Neuronal stem cell (in vitro differentiated cells): ENCODE measurements at regions not wholly inside any gene's neighbourhood (a gene's known extent, or its start where the extent isn't known, plus 50 kb on each side); places are given as distances from the start of the nearest gene placed in this dataset.

ENCODE experiments used
- DNase-seq: peaks from one replicate; pipeline ENCODE4 v3.0.0-alpha.2; 2013; ENCODE audit warnings: low spot score
- H2AFZ ChIP-seq: one replicate; pipeline ENCODE4 v1.6.1; 2013; ENCODE audit warnings: mild to moderate bottlenecking, low read length, inconsistent platforms
- H2AK5ac ChIP-seq: 2 replicates; pipeline ENCODE4 v1.6.1; 2013; ENCODE audit warnings: low read depth, mild to moderate bottlenecking, inconsistent platforms, low read length, moderate library complexity, mixed read lengths
- H2BK120ac ChIP-seq: 2 replicates; pipeline ENCODE4 v1.6.1; 2013; ENCODE audit warnings: low read depth, mild to moderate bottlenecking, inconsistent platforms, low read length, moderate library complexity, mixed read lengths
- H2BK12ac ChIP-seq: one replicate; pipeline ENCODE4 v1.6.1; 2013; ENCODE audit warnings: low read length, inconsistent platforms
- H2BK15ac ChIP-seq: 2 replicates; pipeline ENCODE4 v1.6.1; 2013; ENCODE audit warnings: mild to moderate bottlenecking, low read length, inconsistent platforms, mixed read lengths
- H2BK5ac ChIP-seq: one replicate; pipeline ENCODE4 v1.6.1; 2013; ENCODE audit warnings: inconsistent platforms, mild to moderate bottlenecking, low read length, moderate library complexity
- H3K14ac ChIP-seq: one replicate; pipeline ENCODE4 v1.6.1; 2013; ENCODE audit warnings: low read length, inconsistent platforms
- H3K18ac ChIP-seq: 2 replicates; pipeline ENCODE4 v1.6.1; 2013; ENCODE audit warnings: low read length, inconsistent platforms
- H3K23ac ChIP-seq: 2 replicates; pipeline ENCODE4 v1.6.1; 2013; ENCODE audit warnings: low read depth, mild to moderate bottlenecking, mixed read lengths, low read length, inconsistent platforms; ENCODE audit not compliant: poor library complexity
- H3K27ac ChIP-seq: replicated peaks from 3 replicates; pipeline ENCODE4 v1.5.1; 2013; ENCODE audit warnings: low read length, inconsistent platforms
- H3K27me3 ChIP-seq, 3 experiments: 2 replicates each; pipeline ENCODE4 v1.6.1; 2013; ENCODE audit warnings: low read length in 3 of 3, mild to moderate bottlenecking in 2 of 3, inconsistent platforms in 1 of 3, low read depth in 1 of 3, mixed read lengths in 1 of 3, moderate library complexity in 1 of 3; ENCODE audit not compliant: control insufficient read depth in 3 of 3, insufficient read depth in 3 of 3
- H3K36me3 ChIP-seq, 2 donors: replicated peaks in 1 of 2; 2 replicates each; pipeline ENCODE4 v1.6.1; 2013; ENCODE audit warnings: low read length in 2 of 2; ENCODE audit not compliant: control insufficient read depth in 2 of 2, insufficient read depth in 2 of 2
- H3K4ac ChIP-seq: 2 replicates; pipeline ENCODE4 v1.6.1; 2013; ENCODE audit warnings: inconsistent platforms, mild to moderate bottlenecking, low read length, moderate library complexity
- H3K4me1 ChIP-seq, 2 donors: 1 replicate in 1 of 2; 2 replicates in 1 of 2; pipeline ENCODE4 v1.6.1; 2013; ENCODE audit warnings: low read length in 2 of 2, low read depth in 1 of 2; ENCODE audit not compliant: control insufficient read depth in 2 of 2, insufficient read depth in 1 of 2
- H3K4me2 ChIP-seq: one replicate; pipeline ENCODE4 v1.6.1; 2013; ENCODE audit warnings: mild to moderate bottlenecking, low read length, inconsistent platforms; ENCODE audit not compliant: insufficient read depth, poor library complexity, severe bottlenecking
- H3K4me3 ChIP-seq, 2 donors: 2 replicates each; pipeline ENCODE4 v1.5.1; 2013; ENCODE audit warnings: low read length in 2 of 2, mild to moderate bottlenecking in 2 of 2, inconsistent platforms in 1 of 2, moderate library complexity in 1 of 2
- H3K79me1 ChIP-seq: one replicate; pipeline ENCODE4 v1.6.1; 2013; ENCODE audit warnings: low read depth, mild to moderate bottlenecking, inconsistent platforms, low read length, moderate library complexity
- H3K9ac ChIP-seq: one replicate; pipeline ENCODE4 v1.6.1; 2013; ENCODE audit warnings: mild to moderate bottlenecking, low read depth, low read length, inconsistent platforms; ENCODE audit not compliant: poor library complexity
- H3K9me3 ChIP-seq, 2 donors: replicated peaks in 1 of 2; 2 replicates each; pipeline versions ENCODE3 to v1.6.1; 2013; ENCODE audit warnings: low read length in 2 of 2, mild to moderate bottlenecking in 2 of 2, inconsistent platforms in 1 of 2, low read depth in 1 of 2, mixed read lengths in 1 of 2, moderate library complexity in 1 of 2; ENCODE audit not compliant: control insufficient read depth in 2 of 2, insufficient read depth in 1 of 2
- H4K8ac ChIP-seq: one replicate; pipeline ENCODE4 v1.6.1; 2013; ENCODE audit warnings: low read depth, mild to moderate bottlenecking, inconsistent platforms, low read length, moderate library complexity
- H4K91ac ChIP-seq: one replicate; pipeline ENCODE4 v1.6.1; 2013; ENCODE audit warnings: low read length, low read depth, mild to moderate bottlenecking, inconsistent platforms; ENCODE audit not compliant: poor library complexity
- WGBS, 2 donors: extraction: QIAGEN DNeasy Blood & Tissue Kit; methylation state at CpG; one replicate each; pipeline ENCODE4 v1.1.7; 2013; ENCODE audit warnings: missing lambda C conversion rate in 2 of 2, mixed read lengths in 1 of 2; ENCODE audit not compliant: insufficient read length in 2 of 2, insufficient replicate concordance in 1 of 2; ENCODE audit errors: extremely low coverage in 2 of 2; 5-methylcytosine and 5-hydroxymethylcytosine counted together

- Histone ChIP-seq H2AFZ (no peak overlapping the region), H2AK5ac (no peak overlapping the region), H3K79me1 (no peaks in the 10 kb centered on the region), H3K9me3 (no peaks in the 10 kb centered on the region), H2BK12ac (no peak overlapping the region), H3K4me2 (no peak overlapping the region), H3K9ac (no peak overlapping the region), H3K23ac (no peak overlapping the region), H3K36me3 (no peaks in the 10 kb centered on the region), H2BK15ac (no peak overlapping the region), H4K8ac (no peak overlapping the region), H3K14ac (no peak overlapping the region), H3K18ac (no peak overlapping the region), H2BK120ac (no peak overlapping the region), H3K4ac (no peak overlapping the region), H3K4me3 (no peak overlapping the region), H2BK5ac (no peak overlapping the region), H3K27ac (no peak overlapping the region), H3K27me3 (no peaks in the 10 kb centered on the region), H3K4me1 (no peaks in the 10 kb centered on the region), H4K91ac (no peak overlapping the region)
- no peak for DNase-seq
- no CpG with 5 or more reads among the region's 1 CpG for WGBS, 2 donors
Measured at GRCh38 chr6:94005835-94006234, 586.5 kb upstream of the EPHA7 start.

- no peak overlapping the region for H3K23ac ChIP-seq
- H3K4me2 ChIP-seq: no peak overlapping the region
- no peak overlapping the region for H2AFZ ChIP-seq
- no peak overlapping the region for H3K4ac ChIP-seq
- H3K9me3 ChIP-seq: no peaks in the 10 kb centered on the region
- H3K4me1 ChIP-seq: no peaks in the 10 kb centered on the region
- H3K27ac ChIP-seq: no peak overlapping the region
- no peaks in the 10 kb centered on the region for H3K36me3 ChIP-seq
- H3K9ac ChIP-seq: no peak overlapping the region
- WGBS, 2 donors: no CpG with 5 or more reads among the region's 1 CpG
- no peak overlapping the region for H3K18ac ChIP-seq
- no peak overlapping the region for H3K4me3 ChIP-seq
- no peak overlapping the region for H2BK5ac ChIP-seq
- no peak for DNase-seq
- no peak overlapping the region for H3K14ac ChIP-seq
- H3K27me3 ChIP-seq: no peaks in the 10 kb centered on the region
- no peaks in the 10 kb centered on the region for H3K79me1 ChIP-seq
- no peak overlapping the region for H2BK12ac ChIP-seq
- no peak overlapping the region for H2BK15ac ChIP-seq
- H4K91ac ChIP-seq: no peak overlapping the region
- no peak overlapping the region for H2BK120ac ChIP-seq
- no peak overlapping the region for H4K8ac ChIP-seq
- H2AK5ac ChIP-seq: no peak overlapping the region
Measured at GRCh38 chr6:93992976-93993375, 573.6 kb upstream of the EPHA7 start.

GRCh38 chr6:93989630-93990029 lies 570.3 kb upstream of the EPHA7 start:
- Histone ChIP-seq H4K8ac (no peak overlapping the region), H3K9me3 (peaks cover 0 to 2% of the 10 kb centered on the region in 2 donors), H3K27me3 (no peaks in the 10 kb centered on the region), H2BK12ac (no peak overlapping the region), H2BK120ac (no peak overlapping the region), H3K36me3 (peaks cover 0 to 2% of the 10 kb centered on the region in 2 donors), H3K14ac (no peak overlapping the region), H3K4me3 (no peak overlapping the region), H2BK5ac (no peak overlapping the region), H2AK5ac (no peak overlapping the region), H3K9ac (no peak overlapping the region), H3K27ac (no peak overlapping the region), H3K4ac (no peak overlapping the region), H2BK15ac (no peak overlapping the region), H3K79me1 (no peaks in the 10 kb centered on the region), H4K91ac (no peak overlapping the region), H3K18ac (no peak overlapping the region), H3K4me2 (no peak overlapping the region), H3K4me1 (no peaks in the 10 kb centered on the region), H3K23ac (no peak overlapping the region), H2AFZ (no peak overlapping the region)
- WGBS, 2 donors: no CpG with 5 or more reads among the region's 2 CpGs
- DNase-seq: no peak

- no peak overlapping the region for H3K27ac ChIP-seq
- no CpG with 5 or more reads among the region's 2 CpGs for WGBS, 2 donors
- no peak overlapping the region for H2BK120ac ChIP-seq
- H3K27me3 ChIP-seq: no peaks in the 10 kb centered on the region
- no peak overlapping the region for H3K4me3 ChIP-seq
- no peak overlapping the region for H3K14ac ChIP-seq
- H3K23ac ChIP-seq: no peak overlapping the region
- DNase-seq: no peak
- no peak overlapping the region for H2BK12ac ChIP-seq
- no peaks in the 10 kb centered on the region for H3K79me1 ChIP-seq
- H3K9ac ChIP-seq: no peak overlapping the region
- peak overlapping the region; percentile 64 for H3K18ac ChIP-seq
- H4K8ac ChIP-seq: no peak overlapping the region
- H2BK15ac ChIP-seq: no peak overlapping the region
- H3K4me2 ChIP-seq: no peak overlapping the region
- H3K36me3 ChIP-seq: peaks cover 0 to 2% of the 10 kb centered on the region in 2 donors
- no peak overlapping the region for H3K4ac ChIP-seq
- no peak overlapping the region for H2AK5ac ChIP-seq
- H4K91ac ChIP-seq: no peak overlapping the region
- no peaks in the 10 kb centered on the region for H3K4me1 ChIP-seq
- no peak overlapping the region for H2AFZ ChIP-seq
- H2BK5ac ChIP-seq: no peak overlapping the region
- peaks cover 0 to 2% of the 10 kb centered on the region in 2 donors for H3K9me3 ChIP-seq
Measured at GRCh38 chr6:93985953-93986352, 566.6 kb upstream of the EPHA7 start.
